ENCODE measurements at regions not wholly inside any gene's neighbourhood (a gene's known extent, or its start where the extent isn't known, plus 50 kb on each side); places are given as distances from the start of the nearest gene placed in this dataset.

- TF ChIP-seq CTCF (CRISPR knock-in tag; IDR thresholded peaks at IDR 0.05) (no peak), ZBTB26 (CRISPR knock-in tag; IDR thresholded peaks at IDR 0.05; ENCODE audit: borderline replicate concordance) (no peak), RNF2 (conservative IDR thresholded peaks at IDR 0.05; ENCODE audit: low read depth) (no peak), ZNF607 (CRISPR knock-in tag; IDR thresholded peaks at IDR 0.05; ENCODE audit: borderline replicate concordance) (no peak), MEIS2 (CRISPR knock-in tag; IDR thresholded peaks at IDR 0.05) (no peak), RXRA (CRISPR knock-in tag; IDR thresholded peaks at IDR 0.05) (no peak), ZFP36L1 (CRISPR knock-in tag; IDR thresholded peaks at IDR 0.05) (no peak), SUZ12 (IDR thresholded peaks at IDR 0.05; ENCODE audit: low read depth, low read length) (no peak), KDM1A (CRISPR knock-in tag; IDR thresholded peaks at IDR 0.05) (no peak), JUN (CRISPR knock-in tag; IDR thresholded peaks at IDR 0.05) (no peak), TCF7L2 (IDR thresholded peaks at IDR 0.05; ENCODE audit: low read depth, low read length) (no peak), CCDC6 (CRISPR knock-in tag; IDR thresholded peaks at IDR 0.05) (no peak), CREM (IDR thresholded peaks at IDR 0.05) (no peak), CREM (CRISPR knock-in tag; IDR thresholded peaks at IDR 0.05) (no peak), MAFK (conservative IDR thresholded peaks at IDR 0.05 in 1 of 2, IDR thresholded peaks at IDR 0.05 in 1 of 2; ENCODE audit: low read length in 2 of 2) (no peak)
Measured at GRCh38 chr22:49609207-49609876, 218.3 kb downstream of the BRD1 start.

Data from HepG2 (cell line).